ENCODE measurements at regions not wholly inside any gene's neighbourhood (a gene's known extent, or its start where the extent isn't known, plus 50 kb on each side); places are given as distances from the start of the nearest gene placed in this dataset.
"Not testable (repeated sequence)": the region's sequence is repeated elsewhere in the genome, so short reads cannot be mapped to it uniquely, and the experiment has no call there.

DNA sequence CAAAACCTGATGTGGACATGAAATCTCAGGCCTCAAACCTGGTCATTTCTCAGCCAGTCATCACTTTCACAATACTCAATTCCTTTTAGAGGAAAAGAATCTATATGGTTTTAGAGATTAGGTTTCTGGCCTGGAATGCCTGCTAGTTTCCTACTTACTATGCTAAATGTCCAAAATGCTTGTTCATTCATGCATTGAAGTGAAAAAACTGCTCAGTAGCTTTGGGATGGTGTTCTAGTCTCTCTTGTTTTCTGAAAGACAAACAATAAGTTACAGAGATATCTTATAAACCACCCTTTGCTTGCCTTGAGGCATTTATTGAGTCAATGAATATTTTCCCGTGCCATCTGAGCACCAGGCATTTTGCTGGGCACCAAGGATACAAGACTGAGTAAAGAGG is 1146.5 kb upstream of the GOT2 start:
- DNase-seq (ENCODE audit: low spot score) = no peak

DNA sequence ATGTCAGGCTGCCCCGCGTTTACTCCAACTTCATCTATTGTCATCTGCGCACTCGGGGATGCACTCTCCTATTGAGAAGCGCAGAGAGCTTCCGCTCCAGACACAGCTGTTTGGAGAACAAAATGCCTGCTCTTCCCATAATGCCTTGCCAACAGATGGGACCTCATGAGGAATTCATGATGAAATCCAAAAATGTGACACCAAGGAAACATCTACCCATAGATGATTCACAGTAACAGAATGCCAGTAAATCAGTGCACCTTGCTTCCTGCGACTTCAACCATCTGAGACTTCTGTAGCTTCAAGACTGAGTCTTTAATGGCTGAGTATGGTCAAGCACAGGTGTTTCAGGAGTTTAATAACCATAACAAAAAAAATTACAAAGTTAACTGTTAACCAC is 1144.9 kb upstream of the GOT2 start:
- DNase-seq (ENCODE audit: low spot score) = no peak

DNA sequence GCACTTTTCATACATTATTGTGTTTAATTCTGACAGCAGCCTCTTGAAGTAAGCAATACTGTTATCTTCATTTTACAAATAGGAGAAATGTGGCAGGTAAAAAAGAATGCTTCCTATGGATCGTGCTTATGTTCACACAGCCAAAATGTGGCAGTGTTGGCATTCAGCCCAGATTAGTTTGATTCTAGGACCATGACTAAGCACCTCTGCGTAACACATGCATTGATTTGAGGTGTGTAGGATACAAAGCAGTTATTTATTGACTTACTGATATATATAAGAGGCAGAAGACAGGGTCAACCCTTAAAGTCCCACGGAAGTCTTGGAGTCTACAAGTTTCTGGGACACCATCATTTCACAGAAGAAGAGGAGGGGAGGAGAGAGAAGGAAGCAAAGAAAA is 1144.4 kb upstream of the GOT2 start:
- DNase-seq (ENCODE audit: low spot score) = no peak

DNA sequence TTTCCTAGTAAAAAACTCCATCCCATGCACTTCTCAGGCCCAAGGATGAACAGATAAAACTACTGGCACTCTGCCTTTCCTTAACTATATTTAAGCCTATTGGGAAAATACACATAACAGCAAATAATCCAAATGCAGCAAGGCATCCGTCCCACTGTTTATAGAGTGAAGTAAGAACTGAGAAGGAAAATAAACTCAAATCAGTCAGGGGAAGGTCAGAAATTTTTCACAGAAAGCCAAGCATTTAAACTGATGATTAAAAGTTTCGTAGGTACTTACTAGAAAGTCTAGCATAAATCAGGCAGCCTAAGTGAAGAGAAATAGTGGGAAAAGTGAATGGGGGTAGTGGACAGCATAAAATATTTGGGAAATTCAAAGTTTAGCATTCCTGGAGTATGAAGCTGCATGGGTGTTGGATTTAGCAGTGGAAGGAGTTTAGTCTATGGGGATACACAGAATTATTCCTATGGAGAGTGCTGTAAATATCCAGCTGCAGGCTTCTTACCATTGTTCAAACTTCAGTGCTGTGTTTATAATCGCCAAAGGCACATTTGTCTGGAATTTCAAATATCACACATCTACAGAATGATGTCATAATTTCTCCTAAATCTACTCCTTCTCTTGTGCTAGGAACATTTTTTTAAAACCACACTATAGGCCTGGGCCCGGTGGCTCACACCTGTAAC is 1131.0 kb upstream of the GOT2 start:
- no peak for DNase-seq (ENCODE audit: low spot score)

DNA sequence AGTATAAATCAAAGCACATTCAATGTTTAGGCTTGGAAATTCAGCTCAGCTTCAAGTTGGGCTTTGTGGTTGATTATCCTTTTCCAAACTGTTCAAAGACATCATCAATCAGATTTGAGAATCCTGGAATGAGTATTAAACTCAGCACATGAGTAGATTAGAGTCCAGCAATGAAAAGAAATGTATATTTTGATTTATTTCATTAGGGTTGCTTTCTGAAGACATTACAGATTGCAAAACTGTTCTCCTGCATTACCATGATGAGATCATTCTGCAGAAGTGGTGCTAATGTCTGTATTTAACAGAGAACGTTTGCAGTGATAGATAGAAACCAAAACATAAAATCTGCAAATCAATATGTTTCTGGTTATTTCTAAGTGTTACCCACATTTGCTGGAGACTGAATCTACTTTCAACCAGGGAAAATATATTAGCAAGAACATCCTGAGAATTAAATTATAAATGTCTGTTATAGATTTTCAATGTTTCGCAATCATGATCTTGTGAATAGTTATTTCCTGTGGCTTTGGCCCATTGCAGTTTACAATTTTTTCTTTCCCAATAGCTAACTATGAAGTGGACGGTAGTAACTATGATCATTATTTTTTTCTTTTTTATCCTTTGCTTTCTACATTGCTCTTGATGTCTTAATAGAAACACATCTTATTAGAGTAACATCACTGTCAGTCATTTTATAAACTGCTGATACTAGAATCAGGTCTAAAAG is 1125.7 kb upstream of the GOT2 start:
- DNase-seq (ENCODE audit: low spot score) = peak; percentile 7

DNA sequence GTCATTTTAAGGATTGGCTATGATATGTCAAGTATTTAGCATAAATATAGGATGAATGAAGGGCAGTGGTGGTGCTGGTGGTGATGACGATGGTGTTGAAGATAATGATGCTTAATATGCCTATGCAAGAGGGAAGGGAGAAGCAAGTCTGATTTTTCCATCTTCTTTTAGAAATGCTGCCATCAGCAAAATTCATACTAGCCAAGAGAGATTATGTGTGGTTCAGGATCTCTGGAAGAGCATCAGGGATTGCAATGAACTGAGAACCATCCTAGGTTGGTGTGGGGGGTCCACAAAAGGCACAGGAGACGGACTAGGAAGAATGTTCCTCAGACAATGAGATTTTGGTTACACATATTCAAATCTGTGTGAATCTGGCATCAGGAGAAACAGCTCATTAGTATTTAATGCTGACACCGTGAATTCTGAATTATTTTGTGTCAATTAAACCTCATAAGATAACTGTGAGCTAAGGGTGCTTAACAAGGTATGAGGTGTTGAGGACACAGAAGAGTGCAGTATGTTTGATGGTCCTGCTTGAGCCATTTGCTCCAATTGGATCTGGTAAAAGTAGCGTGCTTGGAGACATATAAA is 1120.8 kb upstream of the GOT2 start:
- DNase-seq (ENCODE audit: low spot score) = no peak

DNA sequence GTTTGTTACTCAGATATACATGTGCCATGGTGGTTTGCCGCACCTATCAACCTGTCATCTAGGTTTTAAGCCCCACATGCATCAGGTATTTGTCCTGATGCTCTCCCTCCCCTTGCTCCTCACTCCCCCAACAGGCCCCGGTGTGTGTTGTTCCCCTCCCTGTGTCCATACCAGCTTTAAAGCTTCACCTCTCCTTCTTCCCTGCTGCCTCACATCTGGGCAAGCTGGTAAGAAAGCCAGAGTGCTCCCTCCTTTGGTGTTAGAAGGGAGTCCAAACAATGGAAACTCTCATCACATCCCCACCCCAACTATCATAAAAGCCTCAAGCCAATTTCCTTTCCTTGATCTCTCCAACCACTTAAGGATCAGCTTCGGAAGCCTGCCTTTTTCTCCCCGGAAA is 1115.6 kb upstream of the GOT2 start:
- DNase-seq (ENCODE audit: low spot score) = no peak

DNA sequence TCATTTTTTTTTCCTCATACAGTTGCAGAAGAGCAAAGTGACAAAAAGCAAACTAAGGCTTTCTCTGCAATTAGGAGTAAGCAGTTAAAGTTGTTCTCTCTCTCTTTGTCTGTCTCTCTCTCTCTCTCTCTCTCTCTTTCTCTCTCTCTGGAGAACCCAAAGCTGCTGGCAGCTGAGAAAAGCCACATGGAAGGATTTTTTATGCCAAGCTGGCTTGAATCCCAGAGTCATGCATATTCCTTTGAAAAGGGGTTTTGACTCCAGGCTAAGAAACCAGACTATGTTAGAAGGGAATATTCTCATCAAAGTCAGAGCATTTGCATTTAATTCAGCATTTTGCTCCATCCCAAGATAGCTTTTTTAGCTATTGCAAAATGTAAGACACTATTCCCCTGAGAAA is 1114.2 kb upstream of the GOT2 start:
- no peak for DNase-seq (ENCODE audit: low spot score)

DNA sequence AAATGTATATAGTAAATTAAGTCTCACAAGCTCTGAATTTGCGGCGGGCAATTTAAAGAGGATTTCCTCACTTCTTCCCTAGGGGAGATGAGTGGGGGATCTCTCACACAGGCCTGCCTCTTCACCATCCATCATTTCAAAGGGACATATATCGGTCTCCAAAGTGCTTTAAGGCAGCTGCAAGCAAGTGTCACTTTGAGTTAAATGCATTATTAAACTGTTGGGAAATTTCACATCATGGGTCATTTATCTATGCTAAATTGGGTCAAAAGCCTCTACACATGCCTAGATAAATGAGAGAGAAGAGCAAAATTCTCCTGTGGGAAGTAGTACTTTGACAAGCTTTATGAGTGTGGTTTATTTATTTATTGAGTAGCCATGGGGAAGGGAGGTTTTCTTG is 1106.1 kb upstream of the GOT2 start:
- no peak for DNase-seq (ENCODE audit: low spot score)

DNA sequence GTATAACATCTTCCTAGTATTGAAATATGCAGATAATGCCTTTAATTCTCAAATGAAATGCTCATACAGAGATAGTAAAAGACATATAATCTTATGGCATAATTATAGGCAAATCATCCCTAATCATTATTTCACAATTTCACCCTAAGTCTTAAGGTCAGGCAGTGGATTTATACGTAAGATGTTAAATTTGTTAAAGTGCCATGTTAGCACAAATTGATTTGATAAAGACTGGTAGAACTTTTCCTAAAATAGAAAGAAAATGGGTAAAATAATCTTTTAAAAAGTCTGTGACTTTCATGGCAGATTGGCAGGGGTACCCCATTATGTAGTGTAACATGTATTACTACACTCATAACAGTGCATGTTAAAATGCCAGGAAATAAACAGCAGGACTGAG is 1092.7 kb upstream of the GOT2 start:
- no peak for DNase-seq (ENCODE audit: low spot score)

DNA sequence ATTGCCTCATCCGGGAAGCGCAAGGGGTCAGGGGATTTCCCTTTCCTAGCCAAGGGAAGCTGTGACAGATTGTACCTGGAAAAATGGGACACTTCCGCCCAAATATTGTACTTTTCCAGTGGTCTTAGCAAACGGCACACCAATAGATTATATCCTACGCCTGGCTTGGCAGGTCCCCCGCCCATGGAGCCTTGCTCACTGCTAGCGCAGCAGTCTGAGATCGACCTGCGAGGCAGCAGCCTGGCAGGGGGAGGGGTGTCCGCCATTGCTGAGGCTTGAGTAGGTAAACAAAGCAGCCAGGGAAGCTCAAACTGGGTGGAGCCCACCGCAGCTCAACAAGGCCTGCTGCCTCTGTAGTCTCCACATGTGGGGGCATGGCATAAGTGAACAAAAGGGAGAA is 1075.4 kb upstream of the GOT2 start:
- not testable (repeated sequence) for DNase-seq (ENCODE audit: low spot score)

DNA sequence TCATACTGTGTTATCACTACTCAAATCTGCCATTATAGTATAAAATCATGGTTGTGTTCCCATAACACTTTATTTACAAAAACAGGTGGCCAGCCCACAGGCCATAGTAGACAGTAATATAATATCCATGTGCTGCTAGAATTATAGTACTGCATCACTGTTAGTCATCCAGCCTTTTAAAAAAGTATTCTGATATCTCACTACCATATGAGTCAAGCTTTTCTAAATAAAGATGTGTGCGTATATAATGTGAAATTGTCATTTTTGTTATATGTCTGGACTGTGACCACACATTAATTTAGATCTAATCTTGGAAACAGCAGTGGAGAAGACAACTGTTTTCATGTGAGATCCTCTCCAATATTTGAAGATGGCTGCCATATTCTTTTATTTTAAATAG is 1049.1 kb upstream of the GOT2 start:
- peak; percentile 2 for DNase-seq (ENCODE audit: low spot score)

DNA sequence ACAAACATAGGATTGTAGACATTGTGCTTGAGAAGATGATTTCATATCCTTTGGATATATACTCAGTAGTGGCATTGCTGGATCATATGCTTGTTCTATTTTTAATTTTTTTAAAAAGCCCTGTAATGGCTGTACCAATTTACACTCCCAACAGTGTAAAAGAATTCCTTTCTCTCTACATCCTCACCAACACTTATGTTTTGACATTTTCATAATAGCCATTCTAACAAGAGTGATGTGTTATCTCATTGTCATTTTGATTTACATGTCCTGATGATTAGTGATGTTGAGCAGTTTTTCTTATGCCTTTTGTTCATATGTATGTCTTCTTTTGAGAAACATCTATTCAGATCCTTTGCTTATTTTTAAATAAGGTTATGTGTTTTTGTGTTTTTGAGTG is 1039.2 kb upstream of the GOT2 start:
- DNase-seq (ENCODE audit: low spot score) = no peak

DNA sequence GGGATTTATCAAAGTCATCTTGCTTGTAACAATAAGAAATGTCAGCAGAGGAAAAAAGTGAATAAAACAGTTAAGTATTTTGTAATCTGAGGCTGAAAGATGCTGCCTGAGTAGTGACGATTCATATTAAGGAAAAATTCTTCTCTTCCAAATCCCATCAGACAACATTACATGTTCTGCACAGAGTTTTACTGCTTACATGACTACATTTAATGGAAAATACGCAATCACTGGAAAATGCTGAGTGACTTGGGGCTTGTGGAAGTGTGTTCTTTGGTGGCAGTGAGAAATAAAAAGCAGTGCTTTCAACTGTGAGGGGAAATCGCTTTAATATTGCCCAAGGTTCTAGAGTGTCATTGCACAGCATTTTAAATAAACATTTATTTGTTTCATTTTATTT is 1025.2 kb upstream of the GOT2 start:
- DNase-seq (ENCODE audit: low spot score) = no peak

DNA sequence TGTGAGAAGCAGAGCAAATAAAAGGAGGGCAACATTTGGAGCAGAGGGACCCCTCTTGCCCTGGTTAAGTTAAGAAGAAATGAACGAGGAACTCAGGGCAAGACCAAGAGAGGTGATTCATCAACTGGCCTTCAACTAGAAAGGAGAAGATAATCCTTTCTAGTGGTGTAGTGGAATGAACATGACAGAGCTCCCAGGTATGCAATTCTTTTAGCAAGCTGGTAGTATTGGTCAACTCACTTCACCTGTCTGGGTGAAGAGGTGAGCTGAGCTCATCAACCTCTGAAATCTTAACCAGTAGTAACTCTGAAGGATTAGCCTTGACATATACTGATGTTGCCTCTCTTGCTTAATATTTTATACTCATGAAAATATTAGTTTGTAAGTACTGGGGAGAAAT is 1024.7 kb upstream of the GOT2 start:
- DNase-seq (ENCODE audit: low spot score) = no peak

DNA sequence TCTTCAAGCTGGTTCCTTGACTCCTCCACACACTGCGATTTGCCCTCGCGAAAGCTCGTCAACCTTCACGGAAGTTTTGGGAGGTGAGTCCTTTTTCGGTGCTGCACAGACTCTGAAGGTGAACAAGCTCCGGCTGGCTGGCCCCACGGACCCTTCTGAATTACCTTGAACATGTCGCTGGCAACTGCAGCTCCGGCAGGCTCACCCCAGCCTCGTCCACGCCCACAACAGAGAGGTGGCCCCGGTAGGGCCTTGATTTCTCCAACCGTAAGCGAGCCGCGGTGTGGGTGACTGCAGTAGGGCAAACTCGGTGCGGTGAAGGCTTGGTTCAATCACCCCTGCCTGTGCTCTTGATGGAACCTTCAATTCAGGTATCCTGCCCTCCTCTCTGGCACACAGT is 1020.7 kb upstream of the GOT2 start:
- no peak for DNase-seq (ENCODE audit: low spot score)

DNA sequence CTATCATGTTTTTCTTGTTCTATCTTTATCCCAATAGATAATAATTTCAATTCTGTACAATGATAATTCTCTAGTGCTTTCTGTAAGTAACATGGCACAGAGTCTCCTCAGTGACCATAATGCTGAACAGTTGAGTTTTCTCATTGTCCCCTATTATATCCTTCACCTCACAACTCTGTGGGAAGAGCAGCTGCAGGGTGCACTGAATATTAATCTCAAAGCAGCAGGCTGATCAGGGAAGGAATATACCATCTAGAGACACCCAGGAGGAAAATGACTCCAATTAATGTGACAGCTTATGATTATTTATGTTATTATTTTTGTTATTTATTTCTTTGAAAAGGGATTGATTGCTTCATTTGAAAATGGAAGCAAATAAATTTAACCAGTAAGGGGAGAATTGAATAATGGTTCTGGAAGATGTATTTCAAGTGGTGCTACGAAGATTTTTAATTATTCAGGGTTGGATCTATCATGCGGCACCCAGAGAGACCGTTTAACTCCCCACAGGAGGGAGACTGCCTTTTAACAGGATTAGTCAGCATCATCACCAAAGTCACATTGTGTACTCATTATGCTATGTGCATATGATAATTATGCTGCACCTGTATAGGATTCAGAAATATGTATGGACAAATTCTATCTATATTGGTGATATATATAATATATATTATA is 1015.7 kb upstream of the GOT2 start:
- no peak for DNase-seq (ENCODE audit: low spot score)

DNA sequence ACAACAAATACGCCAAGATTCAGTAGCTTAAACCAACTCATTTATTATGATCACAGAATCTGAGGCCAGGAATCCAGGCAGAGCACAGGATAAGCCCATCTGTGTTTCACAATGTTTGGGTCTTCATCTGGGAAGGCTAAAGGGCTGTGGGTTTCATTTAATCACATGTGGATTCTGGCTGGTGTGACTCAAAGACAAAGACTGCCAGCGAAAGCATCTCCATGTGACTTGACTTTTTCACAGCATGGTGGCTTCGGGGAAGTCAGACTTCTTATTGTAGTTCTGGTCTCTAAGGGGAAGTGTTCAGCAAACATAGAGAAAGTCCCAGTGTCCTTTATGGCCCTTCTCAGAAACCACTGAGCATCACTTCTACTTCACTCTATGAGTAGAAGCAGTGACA is 1014.4 kb upstream of the GOT2 start:
- no peak for DNase-seq (ENCODE audit: low spot score)

DNA sequence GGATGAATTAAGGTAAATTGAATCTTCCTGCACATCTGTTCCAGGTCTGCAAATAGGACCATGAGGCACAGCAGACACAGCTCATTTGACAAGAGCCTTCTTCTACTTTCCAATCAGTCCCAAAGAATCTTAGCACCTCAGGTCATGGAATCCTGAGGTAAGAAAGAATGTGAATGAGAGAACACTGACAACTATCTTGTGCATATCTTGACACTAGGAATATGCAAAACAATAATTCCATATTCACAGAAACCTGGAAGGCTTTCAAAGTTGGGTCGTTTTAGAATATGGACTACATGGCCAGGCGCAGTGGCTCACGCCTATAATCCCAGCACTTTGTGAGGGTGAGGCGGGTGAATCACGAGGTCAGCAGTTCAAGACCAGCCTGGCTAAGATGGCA is 1009.4 kb upstream of the GOT2 start:
- no peak for DNase-seq (ENCODE audit: low spot score)

DNA sequence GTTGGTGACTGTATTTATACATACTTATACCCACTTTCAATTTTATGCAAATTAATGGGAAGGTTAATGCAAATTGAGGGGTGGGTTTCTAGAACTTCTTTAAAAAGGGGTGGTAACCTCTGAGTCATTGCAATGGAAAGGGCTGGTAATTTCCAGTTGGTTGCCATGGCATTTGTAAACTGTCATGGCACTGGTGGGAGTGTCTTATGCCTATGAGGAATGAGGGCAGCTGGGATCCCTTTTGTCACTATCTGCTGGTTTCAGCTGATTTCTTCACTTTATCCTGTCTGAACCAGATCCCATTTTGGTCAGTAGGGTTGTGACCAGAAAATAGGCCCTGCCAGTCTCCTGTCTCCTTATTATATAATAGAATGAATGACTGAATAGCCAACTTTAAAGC is 1006.7 kb upstream of the GOT2 start:
- DNase-seq (ENCODE audit: low spot score) = no peak

DNA sequence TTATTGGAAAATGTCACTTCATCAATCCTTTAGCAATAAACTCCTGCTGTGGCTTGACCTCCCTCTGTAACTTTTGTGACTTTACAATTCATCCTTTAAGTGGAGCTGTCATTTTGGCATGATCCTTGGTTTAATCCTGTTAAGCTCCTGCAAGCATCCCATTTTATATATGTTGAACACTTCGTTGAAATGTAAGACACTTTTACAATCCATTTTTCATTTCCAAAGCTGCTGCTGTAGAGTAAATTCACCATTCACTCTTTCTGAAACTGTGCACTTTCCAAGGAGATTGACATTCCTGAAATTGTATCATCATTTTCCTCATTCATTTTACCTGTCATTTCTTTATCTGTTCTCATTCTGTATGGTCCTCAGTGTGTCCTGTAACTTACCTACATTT is 1003.2 kb upstream of the GOT2 start:
- no peak for DNase-seq (ENCODE audit: low spot score)

DNA sequence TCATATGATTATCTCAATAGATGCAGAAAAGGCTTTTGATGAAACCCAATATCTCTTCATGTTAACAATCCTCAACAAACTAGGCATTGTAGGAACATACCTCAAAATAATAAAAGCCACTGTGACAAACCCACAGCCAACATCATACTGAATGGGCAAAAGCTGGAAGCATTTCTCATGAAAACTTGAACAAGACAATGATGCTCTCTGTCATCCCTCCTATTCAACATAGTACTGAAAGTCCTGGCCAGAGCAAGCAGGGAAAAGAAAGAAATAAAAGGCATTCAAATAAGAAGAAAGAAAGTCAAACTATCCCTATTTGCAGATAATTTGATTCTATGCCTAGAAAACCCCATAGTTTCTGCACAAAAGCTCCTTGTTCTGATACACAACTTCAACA is 999.2 kb upstream of the GOT2 start:
- DNase-seq (ENCODE audit: low spot score) = no peak

DNA sequence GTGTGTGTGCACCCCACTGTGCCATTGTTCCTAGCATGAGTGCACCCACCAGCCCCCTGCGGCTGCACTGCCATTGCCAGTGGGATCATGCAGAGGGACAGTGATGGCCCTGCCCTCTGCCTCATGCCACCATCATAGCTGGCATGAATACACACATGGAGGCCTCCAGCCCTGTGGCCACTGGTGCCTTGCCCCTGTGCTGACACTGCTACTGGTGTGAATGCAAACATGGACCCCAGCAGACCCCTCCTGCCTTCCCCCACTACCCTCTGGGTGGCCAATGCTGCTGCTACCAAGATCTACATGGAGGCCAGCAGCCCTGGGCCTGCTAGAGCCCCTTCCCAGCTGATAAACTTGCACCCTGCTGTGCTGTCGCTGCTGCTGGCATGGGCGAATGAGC is 995.5 kb upstream of the GOT2 start:
- no peak for DNase-seq (ENCODE audit: low spot score)

All from AG08395 (cell line).